Motor neuron (in vitro differentiated cells): ENCODE measurements at regions not wholly inside any gene's neighbourhood (a gene's known extent, or its start where the extent isn't known, plus 50 kb on each side); places are given as distances from the start of the nearest gene placed in this dataset.

ENCODE experiments used
- ATAC-seq, 8 experiments: fragments of 200-7000 bp; cut with Tn5 transposase; replicated peaks in 6 of 8; 2 replicates each; pipeline ENCODE4 v1.8.0; 2021; ENCODE audit warnings: mild to moderate bottlenecking in 8 of 8, moderate library complexity in 8 of 8
- H3K27ac ChIP-seq, 2 donors: fragments of 250-450 bp; sonication (Bioruptor Pico); 2 replicates each; pipeline ENCODE4 v1.9.0; 2021; ENCODE audit warnings: antibody characterized with exemption in 2 of 2, mild to moderate bottlenecking in 2 of 2, moderate library complexity in 1 of 2
- H3K4me1 ChIP-seq, 2 donors: fragments of 250-450 bp; sonication (Bioruptor Pico); replicated peaks in 1 of 2; 2 replicates each; pipeline ENCODE4 v1.6.1; 2021; ENCODE audit warnings: antibody characterized with exemption in 2 of 2, mild to moderate bottlenecking in 2 of 2, moderate library complexity in 1 of 2
- H3K4me3 ChIP-seq, 5 donors: fragments of 250-450 bp; sonication (Bioruptor Pico); 2 replicates each; pipeline ENCODE4 v1.9.0; 2021; ENCODE audit warnings: antibody characterized with exemption in 5 of 5, mild to moderate bottlenecking in 5 of 5, moderate library complexity in 4 of 5
- WGBS, 10 experiments: fragments of 450-650 bp; shearing (Covaris generic); methylation state at CpG; one replicate each; pipeline ENCODE4 v1.0.0; 2022; 5-methylcytosine and 5-hydroxymethylcytosine counted together
- in situ Hi-C, 9 experiments: fragments of 400-800 bp; cut with MboI; loops; one replicate each; pipeline ENCODE4 v1.15.0; 2021; ENCODE audit warnings: low sequenced_read_pairs in 9 of 9, low pct_unique_long_range_greater_than_20kb in 2 of 9; ENCODE audit not compliant: unreplicated experiment in 9 of 9

DNA sequence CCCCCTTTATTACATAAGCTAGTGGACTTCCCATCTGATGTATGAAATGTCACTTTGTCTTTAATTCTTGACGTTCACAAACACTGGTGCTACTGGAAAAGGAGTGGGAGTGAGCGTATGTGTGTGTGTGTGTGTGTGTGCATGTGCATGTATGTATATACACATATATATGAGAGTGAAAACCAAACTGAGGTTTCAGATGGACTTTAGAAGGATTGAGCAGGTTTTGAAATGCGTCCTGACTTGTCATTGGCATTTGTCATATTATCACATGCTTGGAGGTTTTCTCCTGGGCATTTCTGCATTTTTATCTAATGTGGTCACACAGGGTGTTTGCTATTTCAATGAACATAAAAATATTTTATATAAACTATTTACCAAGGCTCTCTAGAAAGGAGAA lies 1085.9 kb downstream of the BCL11B start:
- H3K4me1 ChIP-seq: no peaks in the 10 kb centered on the region
- no peak for ATAC-seq
- WGBS, 10 experiments: 6 to 88% (median 40%) methylated on average over 1 to 3 of the region's 3 CpGs; no CpG with 5 or more reads in 1 of the 10 experiments
- no peak overlapping the region for H3K4me3 ChIP-seq
- in situ Hi-C loops: no loop called here
- no peak overlapping the region for H3K27ac ChIP-seq

DNA sequence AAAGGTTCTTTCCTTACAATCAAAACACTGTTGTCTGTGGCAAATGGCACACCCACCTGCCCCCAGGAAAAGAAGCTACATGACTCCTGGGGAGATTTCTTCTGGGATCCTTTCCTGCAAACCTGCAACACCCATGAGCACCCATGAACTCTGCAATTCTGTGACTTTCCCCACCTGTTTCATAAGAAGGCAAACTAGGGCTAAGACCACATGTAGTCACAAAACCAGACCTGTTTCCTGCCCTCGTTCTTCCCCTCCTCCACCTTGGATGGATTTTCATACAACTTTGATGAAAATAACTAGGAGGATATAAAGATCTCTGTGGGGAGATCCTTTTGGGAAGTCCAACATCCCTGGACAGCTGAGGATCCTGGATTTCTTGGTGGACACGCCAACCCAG lies 1084.7 kb downstream of the BCL11B start:
- Histone ChIP-seq H3K27ac (no peak overlapping the region), H3K4me3 (no peak overlapping the region), H3K4me1 (no peaks in the 10 kb centered on the region)
- no peak for ATAC-seq
- in situ Hi-C loops: no loop called here
- WGBS, 10 experiments: 0 to 100% (median 83%) methylated on average over 1 to 2 of the region's 2 CpGs; no CpG with 5 or more reads in 3 of the 10 experiments

DNA sequence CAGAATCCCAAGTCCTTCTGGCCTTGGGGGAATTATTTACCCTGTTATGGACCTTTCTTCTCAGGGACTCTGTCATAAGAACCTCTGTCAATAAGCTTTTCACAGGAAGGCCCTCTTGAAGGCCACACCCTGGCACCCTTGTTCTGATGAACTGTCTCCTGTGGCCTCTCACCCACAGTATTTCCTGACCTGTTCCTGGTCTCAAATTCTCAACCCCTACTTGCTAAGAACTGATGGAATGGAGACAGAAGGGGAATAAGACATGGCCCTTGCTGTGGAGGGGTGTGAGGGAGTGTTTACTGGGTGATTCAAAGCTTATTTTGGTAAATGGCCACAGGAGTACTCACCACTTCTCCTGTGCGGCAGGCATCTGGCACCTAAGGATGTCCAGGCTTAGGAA lies 1082.9 kb downstream of the BCL11B start:
- in situ Hi-C loops: no loop called here
- 100% methylated on average over 1 of the region's 1 CpG; no CpG with 5 or more reads in 8 of the 10 experiments for WGBS, 10 experiments

DNA sequence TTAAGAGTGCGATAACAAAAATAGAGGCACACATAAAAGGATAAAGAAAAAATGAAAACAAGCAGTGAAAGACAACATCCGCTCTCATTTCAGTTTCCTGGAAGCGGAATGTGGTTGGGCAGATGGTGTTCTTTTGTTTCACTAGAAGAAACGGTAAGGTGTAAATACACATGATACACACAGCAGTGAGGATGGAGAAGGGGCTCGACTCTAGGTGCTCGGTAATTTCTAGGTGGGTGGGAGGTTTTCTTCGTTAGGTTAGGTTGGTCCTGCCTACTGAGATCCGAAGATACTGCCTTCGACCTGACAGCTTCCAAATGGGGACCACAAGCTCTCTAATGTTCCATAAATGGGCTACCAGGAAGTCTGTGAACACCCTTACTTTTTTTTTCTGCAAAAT lies 1082.5 kb downstream of the BCL11B start:
- no peak overlapping the region for H3K27ac ChIP-seq
- no peak for ATAC-seq
- H3K4me1 ChIP-seq: no peaks in the 10 kb centered on the region
- 27 to 90% (median 80%) methylated on average over 4 to 9 of the region's 9 CpGs for WGBS, 10 experiments
- in situ Hi-C loops: no loop called here
- H3K4me3 ChIP-seq: no peak overlapping the region

More for the DNA sequence above, 1082.9 kb downstream of the BCL11B start:
- ATAC-seq: no peak
- Histone ChIP-seq H3K27ac (no peak overlapping the region), H3K4me3 (no peak overlapping the region), H3K4me1 (no peaks in the 10 kb centered on the region)

DNA sequence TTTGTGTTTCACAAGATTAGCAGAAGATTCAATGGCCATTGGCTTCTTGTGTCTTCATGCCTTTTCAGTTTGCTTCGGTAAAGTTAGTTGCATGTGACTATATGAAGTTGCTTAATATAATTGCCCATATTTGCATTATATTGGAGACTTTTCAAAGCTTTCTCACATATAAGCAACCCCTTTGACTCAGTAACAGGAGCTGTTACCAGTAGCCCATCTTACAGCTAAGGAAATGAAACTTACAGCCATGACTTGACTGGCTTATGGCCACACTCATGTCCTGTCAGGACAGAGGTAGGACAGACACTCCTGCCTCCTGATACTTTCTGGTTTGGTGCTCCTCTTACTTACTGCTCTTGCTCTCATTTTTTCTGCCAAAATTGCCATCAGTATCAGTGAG lies 1082.1 kb downstream of the BCL11B start:
- WGBS, 10 experiments: 80 to 100% (median 100%) methylated on average over 1 of the region's 1 CpG; no CpG with 5 or more reads in 1 of the 10 experiments
- in situ Hi-C loops: no loop called here
- Histone ChIP-seq H3K4me3 (no peak overlapping the region), H3K4me1 (no peaks in the 10 kb centered on the region), H3K27ac (no peak overlapping the region)
- no peak for ATAC-seq

DNA sequence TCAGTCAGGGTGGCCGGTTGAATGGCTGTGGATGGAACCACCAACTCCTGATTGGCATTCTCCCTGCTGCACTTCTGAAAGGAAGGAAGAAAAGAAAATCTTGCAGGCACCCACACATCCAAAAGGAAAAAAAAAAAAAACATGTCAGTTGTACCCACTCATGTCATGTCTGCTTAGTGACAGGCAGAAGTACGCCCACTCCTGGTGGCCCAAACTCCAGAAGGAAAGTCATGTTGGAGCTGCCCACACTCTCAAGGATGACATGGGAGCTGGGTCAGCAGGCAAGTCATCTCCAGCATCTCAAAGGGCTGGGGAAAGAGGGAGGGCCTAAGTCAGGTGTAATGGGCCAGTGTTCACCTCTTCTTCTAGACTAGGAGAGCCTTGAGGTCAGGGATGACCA lies 1079.1 kb downstream of the BCL11B start:
- in situ Hi-C loops: no loop called here
- no peak for ATAC-seq
- no peak overlapping the region for H3K4me3 ChIP-seq
- 30 to 100% (median 90%) methylated on average over 1 to 2 of the region's 2 CpGs; no CpG with 5 or more reads in 4 of the 10 experiments for WGBS, 10 experiments
- H3K27ac ChIP-seq: no peak overlapping the region
- no peaks in the 10 kb centered on the region for H3K4me1 ChIP-seq

DNA sequence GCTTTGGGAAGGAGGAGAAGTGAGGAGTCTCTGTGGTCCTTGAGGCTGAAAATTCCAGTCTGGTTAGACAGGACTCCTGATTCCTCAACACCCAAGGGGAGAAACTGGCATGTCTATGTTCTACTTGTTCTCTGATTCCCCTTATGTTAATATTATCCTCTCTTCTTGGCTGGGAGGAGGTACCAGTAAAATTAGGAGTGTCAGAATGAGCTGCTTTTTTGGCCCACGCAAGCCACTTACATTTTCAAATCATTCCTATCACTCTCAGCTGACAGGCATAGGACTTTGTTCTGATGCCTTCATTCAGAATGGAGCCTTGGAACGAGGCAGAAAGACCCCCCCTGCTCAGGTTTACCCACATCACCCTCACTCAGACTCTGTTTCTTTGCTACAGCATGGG lies 1077.2 kb downstream of the BCL11B start:
- no peak overlapping the region for H3K27ac ChIP-seq
- in situ Hi-C loops: no loop called here
- no peak overlapping the region for H3K4me3 ChIP-seq
- 0 to 80% (median 45%) methylated on average over 1 to 2 of the region's 2 CpGs; no CpG with 5 or more reads in 2 of the 10 experiments for WGBS, 10 experiments
- no peak for ATAC-seq
- no peaks in the 10 kb centered on the region for H3K4me1 ChIP-seq

DNA sequence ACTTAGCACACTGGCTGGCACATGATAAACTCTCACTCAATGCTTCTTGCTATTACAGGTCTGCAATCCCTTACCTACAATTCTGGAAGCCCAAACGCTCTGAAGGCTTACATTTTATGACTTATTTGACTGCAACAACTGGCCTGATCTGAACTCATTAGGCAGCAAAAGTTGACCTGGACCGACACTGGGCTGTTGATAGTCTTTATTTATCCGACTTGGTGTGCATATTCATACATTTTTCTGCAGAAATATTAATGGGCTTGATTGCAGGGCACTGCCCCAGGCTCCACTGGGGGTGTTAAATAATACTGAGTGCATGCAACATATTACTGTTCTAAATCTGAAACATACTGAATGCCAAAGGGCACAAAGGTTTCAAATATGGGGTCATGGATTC lies 1076.7 kb downstream of the BCL11B start:
- H3K4me3 ChIP-seq: no peak overlapping the region
- 0 to 80% (median 50%) methylated on average over 1 to 3 of the region's 3 CpGs; no CpG with 5 or more reads in 2 of the 10 experiments for WGBS, 10 experiments
- no peak overlapping the region for H3K27ac ChIP-seq
- no peak for ATAC-seq
- H3K4me1 ChIP-seq: no peaks in the 10 kb centered on the region
- in situ Hi-C loops: no loop called here

DNA sequence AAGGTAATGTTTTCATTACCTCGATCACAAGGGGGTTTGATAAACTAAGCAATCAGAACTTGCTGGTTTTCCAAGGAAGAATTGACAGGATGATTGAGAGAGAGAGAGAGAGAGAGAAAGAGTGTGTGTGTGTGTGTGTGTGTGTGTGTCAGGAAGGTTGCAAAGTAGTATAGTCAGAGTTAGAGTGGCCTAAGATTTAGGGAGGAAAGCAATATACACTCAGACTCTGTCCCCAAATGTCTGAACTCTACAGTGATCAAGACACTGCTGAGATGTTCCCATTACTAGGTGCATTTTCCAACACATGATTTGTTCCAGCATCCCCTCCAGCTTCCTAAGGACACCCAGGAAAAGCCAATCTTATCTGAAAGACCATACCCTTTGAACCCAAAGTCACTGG lies 1074.1 kb downstream of the BCL11B start:
- Histone ChIP-seq H3K4me1 (no peaks in the 10 kb centered on the region), H3K4me3 (no peak overlapping the region), H3K27ac (no peak overlapping the region)
- 20 to 100% (median 40%) methylated on average over 1 of the region's 1 CpG; no CpG with 5 or more reads in 5 of the 10 experiments for WGBS, 10 experiments
- in situ Hi-C loops: no loop called here
- no peak for ATAC-seq

DNA sequence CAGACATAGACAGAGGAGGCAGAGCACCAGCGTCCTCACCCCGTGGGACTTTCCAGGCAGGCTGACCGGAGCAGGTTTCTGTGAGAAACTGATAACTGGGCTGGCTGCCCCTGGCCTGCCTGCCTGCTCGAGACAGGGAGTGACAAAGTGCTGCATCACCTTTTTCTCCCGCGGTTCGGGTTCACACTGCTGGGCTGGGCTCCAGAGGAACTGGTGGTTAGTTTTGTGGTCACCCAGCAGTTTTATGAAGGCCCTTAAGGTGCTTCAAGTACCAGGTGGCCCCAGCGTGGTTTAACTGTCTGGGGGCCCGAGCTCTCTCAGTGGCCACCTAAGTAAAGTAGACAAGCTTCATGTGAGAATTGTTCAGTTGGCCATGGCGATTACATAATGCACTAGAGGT lies 1073.6 kb downstream of the BCL11B start:
- 31 to 86% (median 68%) methylated on average over 1 to 3 of the region's 10 CpGs; no CpG with 5 or more reads in 5 of the 10 experiments for WGBS, 10 experiments
- Histone ChIP-seq H3K27ac (no peak overlapping the region), H3K4me3 (no peak overlapping the region), H3K4me1 (no peaks in the 10 kb centered on the region)
- ATAC-seq: no peak
- in situ Hi-C loops: no loop called here

DNA sequence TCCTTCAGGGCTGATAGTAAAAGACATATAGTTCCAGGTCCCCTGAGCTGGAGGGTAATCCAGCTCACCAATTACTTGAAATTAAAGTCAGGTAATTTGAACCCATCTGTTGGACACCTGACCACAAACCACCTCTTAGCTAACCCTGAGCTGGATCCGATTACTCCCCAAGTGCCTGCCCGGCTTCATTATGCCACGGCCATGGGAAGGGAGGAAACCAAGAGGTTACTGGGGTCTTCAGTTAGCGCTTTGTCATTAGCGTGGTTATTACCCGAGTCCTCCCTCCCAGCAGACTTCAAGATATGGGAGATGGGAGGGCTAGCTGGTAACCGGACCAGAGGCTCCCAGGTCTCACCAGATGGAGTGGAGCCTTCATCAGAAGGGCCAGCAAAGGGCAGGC lies 1071.4 kb downstream of the BCL11B start:
- Histone ChIP-seq H3K4me3 (no peak overlapping the region), H3K4me1 (no peaks in the 10 kb centered on the region), H3K27ac (no peak overlapping the region)
- in situ Hi-C loops: no loop called here
- ATAC-seq: no peak
- 70 to 100% (median 92%) methylated on average over 2 to 5 of the region's 7 CpGs; no CpG with 5 or more reads in 7 of the 10 experiments for WGBS, 10 experiments

DNA sequence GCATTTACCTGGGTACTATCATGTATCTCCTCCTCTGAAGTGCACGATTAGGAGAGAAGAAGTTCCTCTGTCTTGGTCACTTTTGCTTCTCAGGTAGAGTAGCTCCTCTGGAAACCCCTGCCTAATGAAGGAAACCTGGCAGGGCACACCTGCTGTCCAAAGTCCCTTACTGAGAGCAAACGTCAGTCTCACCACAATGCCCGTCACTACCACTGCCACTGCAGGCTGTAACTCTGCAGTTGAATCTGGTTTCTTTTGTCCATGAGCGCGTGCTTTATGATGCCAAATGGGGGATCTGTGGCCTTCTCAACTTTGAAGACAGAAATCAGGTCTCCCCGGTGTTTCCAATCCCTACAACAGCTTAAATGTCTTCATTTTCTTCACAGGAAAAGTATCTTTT lies 1068.6 kb downstream of the BCL11B start:
- in situ Hi-C loops: no loop called here
- Histone ChIP-seq H3K4me3 (no peak overlapping the region), H3K4me1 (no peaks in the 10 kb centered on the region), H3K27ac (no peak overlapping the region)
- no peak for ATAC-seq
- 20 to 100% (median 84%) methylated on average over 1 to 6 of the region's 6 CpGs; no CpG with 5 or more reads in 2 of the 10 experiments for WGBS, 10 experiments

DNA sequence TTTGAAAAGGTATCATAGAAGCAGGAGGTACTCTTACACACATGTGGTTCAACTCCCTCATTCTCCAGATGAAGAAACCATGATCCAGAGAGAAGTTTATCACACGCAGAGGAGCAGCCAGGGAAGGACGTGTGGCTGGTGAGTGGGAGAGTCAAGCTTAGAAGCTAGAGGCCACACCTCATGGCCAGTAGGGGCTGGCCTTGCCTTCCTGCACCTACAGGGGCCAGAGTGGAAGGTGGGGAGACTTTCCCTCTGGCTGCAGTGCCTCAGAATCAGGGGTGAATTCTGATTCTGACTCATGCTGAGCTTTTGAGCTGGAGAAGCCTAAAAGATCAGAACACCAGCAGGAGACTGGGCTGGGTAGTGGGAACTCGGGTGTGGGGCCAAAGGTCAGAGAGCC lies 1067.9 kb downstream of the BCL11B start:
- 0 to 44% (median 33%) methylated on average over 1 to 2 of the region's 3 CpGs; no CpG with 5 or more reads in 4 of the 10 experiments for WGBS, 10 experiments
- H3K27ac ChIP-seq: no peak overlapping the region
- no peak overlapping the region for H3K4me3 ChIP-seq
- in situ Hi-C loops: no loop called here
- ATAC-seq: no peak
- no peaks in the 10 kb centered on the region for H3K4me1 ChIP-seq

DNA sequence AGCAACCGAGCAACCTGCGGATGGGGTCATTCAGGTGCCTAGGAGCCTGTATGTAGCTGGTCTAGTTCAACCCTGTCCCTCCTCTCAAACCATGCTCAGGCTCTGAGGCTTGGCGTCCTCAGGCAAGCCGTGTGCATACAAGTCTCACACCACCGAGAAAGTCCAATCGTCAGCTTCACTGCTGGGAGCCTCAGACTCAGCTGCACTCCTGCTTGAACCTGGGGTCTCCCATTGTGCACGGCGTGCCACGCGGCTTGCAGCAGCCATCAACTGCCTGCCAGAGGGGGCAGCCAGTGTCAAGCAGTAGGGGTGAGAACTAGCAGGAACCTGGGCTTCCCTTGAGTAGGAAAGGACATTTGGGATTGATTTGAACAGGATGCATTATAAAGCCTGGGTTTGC lies 1064.6 kb downstream of the BCL11B start:
- Histone ChIP-seq H3K27ac (no peak overlapping the region), H3K4me1 (no peaks in the 10 kb centered on the region), H3K4me3 (no peak overlapping the region)
- in situ Hi-C loops: no loop called here
- no peak for ATAC-seq
- WGBS, 10 experiments: 71 to 88% (median 83%) methylated on average over 1 to 6 of the region's 10 CpGs; no CpG with 5 or more reads in 5 of the 10 experiments
